GM23338 (cell line): ENCODE measurements at regions not wholly inside any gene's neighbourhood (a gene's known extent, or its start where the extent isn't known, plus 50 kb on each side); places are given as distances from the start of the nearest gene placed in this dataset.

Source experiments
- ATAC-seq: fragments of 200-7000 bp; cut with Tn5 transposase; 3 replicates; pipeline ENCODE4 v1.9.1; 2020
- DNase-seq: peaks from one replicate; pipeline ENCODE4 v3.0.0-alpha.2; 2015; ENCODE audit warnings: low spot score
- H2AFZ ChIP-seq: fragments of 200-600 bp; sonication (generic); 2 replicates; pipeline ENCODE4 v1.8.0; 2016; ENCODE audit warnings: antibody characterized with exemption, mild to moderate bottlenecking, moderate library complexity
- H3F3A ChIP-seq: fragments of 200-600 bp; sonication (generic); replicated peaks from 2 replicates; pipeline ENCODE4 v1.8.0; 2017; ENCODE audit warnings: antibody characterized with exemption, mixed run types, low read depth
- H3K27ac ChIP-seq: fragments of 200-600 bp; sonication (generic); 2 replicates; pipeline ENCODE4 v1.6.1; 2016; ENCODE audit warnings: low read depth
- H3K27me3 ChIP-seq: fragments of 200-600 bp; sonication (generic); 2 replicates; pipeline ENCODE4 v1.8.0; 2016; ENCODE audit warnings: mild to moderate bottlenecking, mixed run types, moderate library complexity; ENCODE audit not compliant: insufficient read depth
- H3K36me3 ChIP-seq: fragments of 200-600 bp; sonication (generic); 2 replicates; pipeline ENCODE4 v1.8.0; 2016; ENCODE audit warnings: mild to moderate bottlenecking; ENCODE audit not compliant: insufficient read depth
- H3K4me1 ChIP-seq: fragments of 200-600 bp; sonication (generic); 2 replicates; pipeline ENCODE4 v1.8.0; 2016; ENCODE audit warnings: mild to moderate bottlenecking, moderate library complexity; ENCODE audit not compliant: insufficient read depth
- H3K4me2 ChIP-seq: fragments of 200-600 bp; sonication (generic); 2 replicates; pipeline ENCODE4 v1.7.1; 2017; ENCODE audit warnings: mixed run types
- H3K4me3 ChIP-seq: fragments of 200-600 bp; sonication (generic); 2 replicates; pipeline ENCODE4 v1.6.1; 2016; ENCODE audit warnings: mixed run types
- H3K79me2 ChIP-seq: fragments of 200-600 bp; sonication (generic); replicated peaks from 2 replicates; pipeline ENCODE4 v1.8.0; 2017; ENCODE audit warnings: mild to moderate bottlenecking; ENCODE audit not compliant: insufficient read depth
- H3K9me2 ChIP-seq: fragments of 200-600 bp; sonication (generic); 2 replicates; pipeline ENCODE4 v1.8.0; 2017; ENCODE audit not compliant: insufficient read depth
- H4K20me1 ChIP-seq: fragments of 200-600 bp; sonication (generic); replicated peaks from 2 replicates; pipeline ENCODE4 v1.8.0; 2017; ENCODE audit warnings: mild to moderate bottlenecking; ENCODE audit not compliant: insufficient read depth
- H3K27ac Mint-ChIP-seq: 2 replicates; pipeline ENCODE4 v1.8.0; 2020; ENCODE audit warnings: inconsistent platforms, mild to moderate bottlenecking, moderate library complexity, mixed read lengths
- H3K27me3 Mint-ChIP-seq: 3 replicates; pipeline ENCODE4 v1.8.0; 2022; ENCODE audit warnings: low read depth, mild to moderate bottlenecking, moderate library complexity, mixed read lengths, inconsistent platforms; ENCODE audit not compliant: insufficient read depth, poor library complexity
- H3K36me3 Mint-ChIP-seq: 3 replicates; pipeline ENCODE4 v1.8.0; 2021; ENCODE audit warnings: low read depth, mild to moderate bottlenecking, inconsistent platforms, moderate library complexity, mixed read lengths
- H3K4me1 Mint-ChIP-seq: 3 replicates; pipeline ENCODE4 v1.8.0; 2020; ENCODE audit warnings: mild to moderate bottlenecking, inconsistent platforms, mixed read lengths
- H3K4me3 Mint-ChIP-seq: 3 replicates; pipeline ENCODE4 v1.8.0; 2021; ENCODE audit warnings: moderate library complexity, mild to moderate bottlenecking, inconsistent platforms, mixed read lengths
- H3K9me3 Mint-ChIP-seq: 3 replicates; pipeline ENCODE4 v1.8.0; 2020; ENCODE audit warnings: moderate library complexity, mild to moderate bottlenecking, inconsistent platforms, mixed read lengths
- CREB1 ChIP-seq: fragments of 250-450 bp; sonication (Bioruptor Pico); IDR thresholded peaks from 2 replicates; pipeline ENCODE4 v1.5.0; 2020; ENCODE audit warnings: low read depth, mild to moderate bottlenecking, moderate library complexity
- EZH2 ChIP-seq: fragments of 200-600 bp; sonication (generic); IDR thresholded peaks from one replicate; pipeline ENCODE4 v1.8.0; 2017; ENCODE audit warnings: antibody characterized with exemption, mild to moderate bottlenecking, low read depth; ENCODE audit not compliant: unreplicated experiment
- EZH2phosphoT487 ChIP-seq: fragments of 200-600 bp; sonication (generic); IDR thresholded peaks from one replicate; pipeline ENCODE4 v1.8.1; 2018; ENCODE audit warnings: antibody characterized with exemption; ENCODE audit not compliant: unreplicated experiment
- JUNB ChIP-seq: IDR thresholded peaks from one replicate; pipeline ENCODE4 v1.6.1; 2016; ENCODE audit warnings: antibody characterized with exemption; ENCODE audit not compliant: unreplicated experiment
- NANOG ChIP-seq: IDR thresholded peaks from 2 replicates; pipeline ENCODE4 v1.6.1; 2016; ENCODE audit warnings: antibody characterized with exemption, borderline replicate concordance
- POLR2AphosphoS5 ChIP-seq: IDR thresholded peaks from 2 replicates; pipeline ENCODE4 v1.6.1; 2016; ENCODE audit warnings: antibody characterized with exemption, low read depth
- ZNF331 ChIP-seq: fragments of 250-450 bp; sonication (Bioruptor Pico); IDR thresholded peaks from 2 replicates; pipeline ENCODE4 v1.5.0; 2020; ENCODE audit warnings: low read depth, mild to moderate bottlenecking, moderate library complexity
- TF ChIP-seq, protein P1 (sequence below): fragments of 250-450 bp; sonication (Bioruptor Pico); IDR thresholded peaks from 2 replicates; pipeline ENCODE4 v1.5.0; 2020; ENCODE audit warnings: mild to moderate bottlenecking, moderate library complexity
- TF ChIP-seq, protein P2 (sequence below), 2 experiments: fragments of 200-600 bp in 1 of 2; sonication (generic) in 1 of 2; conservative IDR thresholded peaks; 2 replicates each; pipeline versions ENCODE4 v1.5.1 to v1.6.1; 2016 to 2017; ENCODE audit warnings: antibody characterized with exemption in 2 of 2, low read depth in 2 of 2, mild to moderate bottlenecking in 2 of 2, moderate library complexity in 1 of 2
- TF ChIP-seq, protein P3 (sequence below): IDR thresholded peaks from one replicate; pipeline ENCODE4 v1.6.1; 2018; ENCODE audit warnings: antibody characterized with exemption; ENCODE audit not compliant: unreplicated experiment

DNA sequence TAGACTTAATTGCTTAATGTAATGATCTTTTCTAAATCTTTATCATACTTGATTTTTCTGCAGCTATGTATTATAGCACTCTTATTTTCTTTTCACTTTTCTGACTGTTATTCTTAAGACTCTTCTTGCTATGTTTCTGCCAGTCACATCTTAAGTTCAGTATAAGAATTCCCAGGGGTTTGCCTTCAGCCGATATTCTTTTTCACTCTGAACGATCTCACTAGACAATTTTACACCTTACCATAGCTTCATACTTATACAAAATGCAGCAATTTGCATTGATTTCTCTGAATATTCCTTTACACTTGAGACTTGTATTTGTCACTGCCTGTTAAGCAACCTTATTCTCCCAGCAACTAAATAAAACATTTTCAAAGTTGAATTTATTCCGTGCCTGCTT lies 242.5 kb upstream of the OLFM3 start (continued):
- TF ChIP-seq, protein P1, sequence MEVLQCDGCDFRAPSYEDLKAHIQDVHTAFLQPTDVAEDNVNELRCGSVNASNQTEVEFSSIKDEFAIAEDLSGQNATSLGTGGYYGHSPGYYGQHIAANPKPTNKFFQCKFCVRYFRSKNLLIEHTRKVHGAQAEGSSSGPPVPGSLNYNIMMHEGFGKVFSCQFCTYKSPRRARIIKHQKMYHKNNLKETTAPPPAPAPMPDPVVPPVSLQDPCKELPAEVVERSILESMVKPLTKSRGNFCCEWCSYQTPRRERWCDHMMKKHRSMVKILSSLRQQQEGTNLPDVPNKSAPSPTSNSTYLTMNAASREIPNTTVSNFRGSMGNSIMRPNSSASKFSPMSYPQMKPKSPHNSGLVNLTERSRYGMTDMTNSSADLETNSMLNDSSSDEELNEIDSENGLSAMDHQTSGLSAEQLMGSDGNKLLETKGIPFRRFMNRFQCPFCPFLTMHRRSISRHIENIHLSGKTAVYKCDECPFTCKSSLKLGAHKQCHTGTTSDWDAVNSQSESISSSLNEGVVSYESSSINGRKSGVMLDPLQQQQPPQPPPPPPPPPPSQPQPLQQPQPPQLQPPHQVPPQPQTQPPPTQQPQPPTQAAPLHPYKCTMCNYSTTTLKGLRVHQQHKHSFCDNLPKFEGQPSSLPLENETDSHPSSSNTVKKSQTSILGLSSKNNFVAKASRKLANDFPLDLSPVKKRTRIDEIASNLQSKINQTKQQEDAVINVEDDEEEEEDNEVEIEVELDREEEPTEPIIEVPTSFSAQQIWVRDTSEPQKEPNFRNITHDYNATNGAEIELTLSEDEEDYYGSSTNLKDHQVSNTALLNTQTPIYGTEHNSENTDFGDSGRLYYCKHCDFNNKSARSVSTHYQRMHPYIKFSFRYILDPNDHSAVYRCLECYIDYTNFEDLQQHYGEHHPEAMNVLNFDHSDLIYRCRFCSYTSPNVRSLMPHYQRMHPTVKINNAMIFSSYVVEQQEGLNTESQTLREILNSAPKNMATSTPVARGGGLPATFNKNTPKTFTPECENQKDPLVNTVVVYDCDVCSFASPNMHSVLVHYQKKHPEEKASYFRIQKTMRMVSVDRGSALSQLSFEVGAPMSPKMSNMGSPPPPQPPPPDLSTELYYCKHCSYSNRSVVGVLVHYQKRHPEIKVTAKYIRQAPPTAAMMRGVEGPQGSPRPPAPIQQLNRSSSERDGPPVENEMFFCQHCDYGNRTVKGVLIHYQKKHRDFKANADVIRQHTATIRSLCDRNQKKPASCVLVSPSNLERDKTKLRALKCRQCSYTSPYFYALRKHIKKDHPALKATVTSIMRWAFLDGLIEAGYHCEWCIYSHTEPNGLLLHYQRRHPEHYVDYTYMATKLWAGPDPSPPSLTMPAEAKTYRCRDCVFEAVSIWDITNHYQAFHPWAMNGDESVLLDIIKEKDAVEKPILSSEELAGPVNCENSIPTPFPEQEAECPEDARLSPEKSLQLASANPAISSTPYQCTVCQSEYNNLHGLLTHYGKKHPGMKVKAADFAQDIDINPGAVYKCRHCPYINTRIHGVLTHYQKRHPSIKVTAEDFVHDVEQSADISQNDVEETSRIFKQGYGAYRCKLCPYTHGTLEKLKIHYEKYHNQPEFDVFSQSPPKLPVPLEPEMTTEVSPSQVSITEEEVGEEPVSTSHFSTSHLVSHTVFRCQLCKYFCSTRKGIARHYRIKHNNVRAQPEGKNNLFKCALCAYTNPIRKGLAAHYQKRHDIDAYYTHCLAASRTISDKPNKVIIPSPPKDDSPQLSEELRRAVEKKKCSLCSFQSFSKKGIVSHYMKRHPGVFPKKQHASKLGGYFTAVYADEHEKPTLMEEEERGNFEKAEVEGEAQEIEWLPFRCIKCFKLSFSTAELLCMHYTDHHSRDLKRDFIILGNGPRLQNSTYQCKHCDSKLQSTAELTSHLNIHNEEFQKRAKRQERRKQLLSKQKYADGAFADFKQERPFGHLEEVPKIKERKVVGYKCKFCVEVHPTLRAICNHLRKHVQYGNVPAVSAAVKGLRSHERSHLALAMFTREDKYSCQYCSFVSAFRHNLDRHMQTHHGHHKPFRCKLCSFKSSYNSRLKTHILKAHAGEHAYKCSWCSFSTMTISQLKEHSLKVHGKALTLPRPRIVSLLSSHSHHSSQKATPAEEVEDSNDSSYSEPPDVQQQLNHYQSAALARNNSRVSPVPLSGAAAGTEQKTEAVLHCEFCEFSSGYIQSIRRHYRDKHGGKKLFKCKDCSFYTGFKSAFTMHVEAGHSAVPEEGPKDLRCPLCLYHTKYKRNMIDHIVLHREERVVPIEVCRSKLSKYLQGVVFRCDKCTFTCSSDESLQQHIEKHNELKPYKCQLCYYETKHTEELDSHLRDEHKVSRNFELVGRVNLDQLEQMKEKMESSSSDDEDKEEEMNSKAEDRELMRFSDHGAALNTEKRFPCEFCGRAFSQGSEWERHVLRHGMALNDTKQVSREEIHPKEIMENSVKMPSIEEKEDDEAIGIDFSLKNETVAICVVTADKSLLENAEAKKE (CRISPR knock-in tag), result no peak
- TF ChIP-seq EZH2, result no peak

DNA sequence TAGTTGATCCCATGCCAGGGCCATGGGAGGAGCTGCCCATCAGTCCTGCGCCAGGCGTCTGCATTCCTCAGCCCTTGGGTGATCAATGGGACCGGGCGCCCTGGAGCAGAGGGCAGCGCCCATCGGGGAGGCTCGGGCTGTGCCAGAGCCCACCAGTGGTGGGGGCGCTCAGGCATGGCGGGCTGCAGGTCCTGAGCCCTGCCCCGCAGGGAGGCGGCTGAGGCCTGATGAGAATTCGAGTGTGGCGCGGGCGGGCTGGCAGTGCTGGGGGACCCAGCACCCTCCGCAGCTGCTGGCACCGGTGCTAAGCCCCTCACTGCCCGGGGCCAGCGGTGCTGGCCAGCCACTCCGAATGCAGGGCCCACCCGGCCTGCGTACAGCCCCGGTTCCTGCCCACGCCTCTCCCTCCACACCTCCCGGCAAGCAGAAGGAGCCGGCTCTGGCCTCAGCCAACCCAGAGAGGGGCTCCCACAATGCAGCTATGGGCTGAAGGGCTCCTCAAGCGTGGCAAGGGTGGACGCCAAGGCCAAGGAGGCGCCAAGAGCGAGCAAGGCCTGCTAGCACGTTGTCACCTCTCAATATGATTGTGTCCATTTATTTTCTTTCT lies 238.1 kb upstream of the OLFM3 start:
- H3K27ac Mint-ChIP-seq, result no peak overlapping the region
- H4K20me1 ChIP-seq, result no peaks in the 10 kb centered on the region
- H2AFZ ChIP-seq, result no peak overlapping the region
- H3K4me3 ChIP-seq, result no peak overlapping the region
- no peaks in the 10 kb centered on the region for H3K27me3 Mint-ChIP-seq
- H3K27me3 ChIP-seq, result no peaks in the 10 kb centered on the region
- H3K4me1 ChIP-seq, result no peaks in the 10 kb centered on the region
- no peaks in the 10 kb centered on the region; the same call in 1 of the 2 replicates for H3K36me3 ChIP-seq
- no peaks in the 10 kb centered on the region for H3K79me2 ChIP-seq
- peaks cover 28% of the 10 kb centered on the region for H3K9me3 Mint-ChIP-seq
- H3F3A ChIP-seq, result no peaks in the 10 kb centered on the region
- no peaks in the 10 kb centered on the region; the same call in 1 of the 2 replicates for H3K9me2 ChIP-seq
- DNase-seq, result no peak
- ATAC-seq, result no peak
- no peak overlapping the region for H3K4me3 Mint-ChIP-seq
- H3K4me1 Mint-ChIP-seq, result no peaks in the 10 kb centered on the region
- H3K36me3 Mint-ChIP-seq, result peaks cover 15% of the 10 kb centered on the region
- no peak overlapping the region for H3K4me2 ChIP-seq
- H3K27ac ChIP-seq, result no peak overlapping the region
- TF ChIP-seq, protein P2, sequence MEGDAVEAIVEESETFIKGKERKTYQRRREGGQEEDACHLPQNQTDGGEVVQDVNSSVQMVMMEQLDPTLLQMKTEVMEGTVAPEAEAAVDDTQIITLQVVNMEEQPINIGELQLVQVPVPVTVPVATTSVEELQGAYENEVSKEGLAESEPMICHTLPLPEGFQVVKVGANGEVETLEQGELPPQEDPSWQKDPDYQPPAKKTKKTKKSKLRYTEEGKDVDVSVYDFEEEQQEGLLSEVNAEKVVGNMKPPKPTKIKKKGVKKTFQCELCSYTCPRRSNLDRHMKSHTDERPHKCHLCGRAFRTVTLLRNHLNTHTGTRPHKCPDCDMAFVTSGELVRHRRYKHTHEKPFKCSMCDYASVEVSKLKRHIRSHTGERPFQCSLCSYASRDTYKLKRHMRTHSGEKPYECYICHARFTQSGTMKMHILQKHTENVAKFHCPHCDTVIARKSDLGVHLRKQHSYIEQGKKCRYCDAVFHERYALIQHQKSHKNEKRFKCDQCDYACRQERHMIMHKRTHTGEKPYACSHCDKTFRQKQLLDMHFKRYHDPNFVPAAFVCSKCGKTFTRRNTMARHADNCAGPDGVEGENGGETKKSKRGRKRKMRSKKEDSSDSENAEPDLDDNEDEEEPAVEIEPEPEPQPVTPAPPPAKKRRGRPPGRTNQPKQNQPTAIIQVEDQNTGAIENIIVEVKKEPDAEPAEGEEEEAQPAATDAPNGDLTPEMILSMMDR (conservative IDR thresholded peaks at IDR 0.05; ENCODE audit: low read depth in 2 of 2), result no peak
- no peak for TF ChIP-seq JUNB
- TF ChIP-seq CREB1 (CRISPR knock-in tag), result no peak
- TF ChIP-seq NANOG, result no peak
- no peak for TF ChIP-seq EZH2phosphoT487
- TF ChIP-seq POLR2AphosphoS5, result no peak
- no peak for TF ChIP-seq ZNF331
- TF ChIP-seq, protein P3, sequence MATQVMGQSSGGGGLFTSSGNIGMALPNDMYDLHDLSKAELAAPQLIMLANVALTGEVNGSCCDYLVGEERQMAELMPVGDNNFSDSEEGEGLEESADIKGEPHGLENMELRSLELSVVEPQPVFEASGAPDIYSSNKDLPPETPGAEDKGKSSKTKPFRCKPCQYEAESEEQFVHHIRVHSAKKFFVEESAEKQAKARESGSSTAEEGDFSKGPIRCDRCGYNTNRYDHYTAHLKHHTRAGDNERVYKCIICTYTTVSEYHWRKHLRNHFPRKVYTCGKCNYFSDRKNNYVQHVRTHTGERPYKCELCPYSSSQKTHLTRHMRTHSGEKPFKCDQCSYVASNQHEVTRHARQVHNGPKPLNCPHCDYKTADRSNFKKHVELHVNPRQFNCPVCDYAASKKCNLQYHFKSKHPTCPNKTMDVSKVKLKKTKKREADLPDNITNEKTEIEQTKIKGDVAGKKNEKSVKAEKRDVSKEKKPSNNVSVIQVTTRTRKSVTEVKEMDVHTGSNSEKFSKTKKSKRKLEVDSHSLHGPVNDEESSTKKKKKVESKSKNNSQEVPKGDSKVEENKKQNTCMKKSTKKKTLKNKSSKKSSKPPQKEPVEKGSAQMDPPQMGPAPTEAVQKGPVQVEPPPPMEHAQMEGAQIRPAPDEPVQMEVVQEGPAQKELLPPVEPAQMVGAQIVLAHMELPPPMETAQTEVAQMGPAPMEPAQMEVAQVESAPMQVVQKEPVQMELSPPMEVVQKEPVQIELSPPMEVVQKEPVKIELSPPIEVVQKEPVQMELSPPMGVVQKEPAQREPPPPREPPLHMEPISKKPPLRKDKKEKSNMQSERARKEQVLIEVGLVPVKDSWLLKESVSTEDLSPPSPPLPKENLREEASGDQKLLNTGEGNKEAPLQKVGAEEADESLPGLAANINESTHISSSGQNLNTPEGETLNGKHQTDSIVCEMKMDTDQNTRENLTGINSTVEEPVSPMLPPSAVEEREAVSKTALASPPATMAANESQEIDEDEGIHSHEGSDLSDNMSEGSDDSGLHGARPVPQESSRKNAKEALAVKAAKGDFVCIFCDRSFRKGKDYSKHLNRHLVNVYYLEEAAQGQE, result no peak
- TF ChIP-seq EZH2, result no peak
